ENCODE measurements at regions not wholly inside any gene's neighbourhood (a gene's known extent, or its start where the extent isn't known, plus 50 kb on each side); places are given as distances from the start of the nearest gene placed in this dataset.

DNA sequence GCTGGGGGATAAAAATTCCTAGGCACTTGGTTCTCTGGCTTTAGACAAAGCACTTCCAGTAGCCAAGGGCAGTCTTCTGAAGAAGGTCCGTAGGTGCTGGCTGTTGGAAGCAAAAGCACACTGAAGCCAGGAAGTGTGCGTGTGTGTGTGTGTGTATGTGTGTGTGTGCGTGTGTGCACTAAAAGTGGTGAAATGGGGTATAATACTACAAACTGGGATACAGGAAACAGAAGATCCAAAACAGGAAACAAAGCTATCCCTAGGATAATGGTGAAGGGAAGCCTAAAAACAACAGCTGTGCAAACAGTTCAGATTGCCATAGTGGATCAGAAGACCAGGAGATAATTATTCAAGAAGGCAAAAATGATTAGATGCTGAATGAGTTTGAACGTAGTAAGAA is 103.4 kb downstream of the IL20RB start:
- Mint-ChIP-seq H3K4me3 (no peak overlapping the region), H3K36me3 (ENCODE audit: low read depth) (no peaks in the 10 kb centered on the region), H3K9me3 (no peaks in the 10 kb centered on the region), H3K4me1 (ENCODE audit: low read depth) (no peaks in the 10 kb centered on the region), H3K27me3 (peaks cover 4% of the 10 kb centered on the region), H3K27ac (no peak overlapping the region)
- intact Hi-C loops (cut with micrococcal nuclease) = no loop called here

DNA sequence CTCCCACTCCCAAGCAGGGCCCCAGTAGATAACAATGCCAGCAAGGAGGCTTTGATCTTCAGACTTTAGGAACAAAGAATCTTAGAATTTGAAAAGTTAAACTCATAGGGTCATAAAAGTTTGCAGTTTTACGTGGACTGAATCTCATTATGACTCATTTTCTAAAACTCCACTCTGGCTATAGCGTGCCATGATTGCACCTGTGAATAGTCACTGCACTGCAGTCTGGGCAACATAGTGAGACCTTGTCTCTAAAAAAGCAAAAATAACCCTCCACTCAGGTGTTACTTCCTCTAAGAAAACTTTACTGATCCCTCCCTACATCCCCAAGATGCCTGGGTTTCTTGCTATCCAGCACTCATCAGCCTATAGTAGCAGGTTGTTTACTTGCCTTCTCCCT is 104.5 kb downstream of the IL20RB start:
- Mint-ChIP-seq H3K4me1 (ENCODE audit: low read depth) (no peaks in the 10 kb centered on the region), H3K4me3 (no peak overlapping the region), H3K9me3 (no peaks in the 10 kb centered on the region), H3K27ac (no peak overlapping the region), H3K36me3 (ENCODE audit: low read depth) (no peaks in the 10 kb centered on the region), H3K27me3 (peaks cover 4% of the 10 kb centered on the region)
- intact Hi-C loops (cut with micrococcal nuclease) = no loop called here

DNA sequence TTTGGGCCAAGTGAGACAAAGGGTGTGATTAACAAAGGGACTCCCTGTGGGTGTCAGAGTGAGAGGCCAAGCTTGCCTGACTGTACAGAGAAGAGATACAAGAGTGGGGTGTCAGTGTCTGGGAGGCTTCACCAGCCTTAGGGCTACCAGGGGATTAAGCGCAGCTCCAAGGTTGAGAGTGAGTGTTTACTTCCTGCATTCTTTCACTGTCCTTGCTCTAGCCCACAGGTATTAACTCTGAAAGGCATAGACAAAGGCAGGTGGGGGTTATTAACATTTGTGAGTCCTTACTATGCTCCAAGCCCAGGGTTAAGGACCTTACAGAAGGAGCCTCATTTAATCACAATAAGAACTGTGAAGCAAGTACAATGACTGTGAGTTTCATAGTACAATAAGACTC is 107.6 kb downstream of the IL20RB start:
- H3K4me1 Mint-ChIP-seq (ENCODE audit: low read depth) = no peaks in the 10 kb centered on the region
- H3K36me3 Mint-ChIP-seq (ENCODE audit: low read depth) = no peaks in the 10 kb centered on the region
- intact Hi-C loops (cut with micrococcal nuclease) = no loop called here
- no peaks in the 10 kb centered on the region for H3K9me3 Mint-ChIP-seq
- H3K27ac Mint-ChIP-seq = no peak overlapping the region
- H3K27me3 Mint-ChIP-seq = peaks cover 4% of the 10 kb centered on the region
- no peak overlapping the region for H3K4me3 Mint-ChIP-seq

DNA sequence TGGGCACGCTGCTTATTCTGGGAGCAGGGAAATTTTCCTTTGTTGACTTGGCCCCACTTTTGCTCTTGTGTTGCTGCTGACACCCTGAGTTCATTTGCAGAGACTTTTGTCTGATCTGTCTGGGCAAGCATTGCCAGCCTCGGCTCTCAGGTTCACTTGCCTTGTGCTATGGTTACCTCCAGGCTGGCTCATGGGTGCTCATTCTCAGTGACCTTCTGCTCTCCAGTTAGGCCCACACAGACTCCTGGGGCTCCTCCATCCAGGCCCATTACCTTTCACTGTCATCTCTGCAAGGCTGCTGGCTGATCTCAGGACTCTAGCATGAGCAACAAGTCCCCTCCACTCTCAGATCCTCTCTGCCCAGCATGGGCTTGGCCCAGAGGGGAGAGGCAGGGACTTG is 108.3 kb downstream of the IL20RB start:
- no peaks in the 10 kb centered on the region for H3K36me3 Mint-ChIP-seq (ENCODE audit: low read depth)
- no peaks in the 10 kb centered on the region for H3K9me3 Mint-ChIP-seq
- H3K4me3 Mint-ChIP-seq = no peak overlapping the region
- peaks cover 3% of the 10 kb centered on the region for H3K27me3 Mint-ChIP-seq
- H3K4me1 Mint-ChIP-seq (ENCODE audit: low read depth) = no peaks in the 10 kb centered on the region
- intact Hi-C loops (cut with micrococcal nuclease) = no loop called here
- no peak overlapping the region for H3K27ac Mint-ChIP-seq

DNA sequence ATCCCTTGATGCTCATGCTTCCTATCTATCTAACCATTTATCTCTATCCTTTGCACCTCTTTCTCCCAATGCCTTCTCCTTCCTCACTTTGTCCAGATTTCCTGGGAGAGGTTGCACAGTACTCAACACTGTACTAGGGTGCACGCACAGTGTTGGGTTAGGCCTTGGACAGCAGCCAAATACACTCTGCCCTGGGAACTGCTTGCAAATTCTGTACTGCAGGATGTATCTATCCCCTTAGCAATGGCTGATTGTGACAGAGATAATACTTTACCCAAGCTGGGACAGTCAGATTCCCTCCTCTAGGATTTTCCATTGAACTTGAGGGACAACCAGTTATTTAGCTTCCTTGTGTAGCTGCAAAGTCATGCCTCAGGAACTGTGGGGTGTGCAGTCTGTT is 113.3 kb downstream of the IL20RB start:
- Mint-ChIP-seq H3K4me3 (no peak overlapping the region), H3K36me3 (ENCODE audit: low read depth) (no peaks in the 10 kb centered on the region), H3K27me3 (peaks cover 2% of the 10 kb centered on the region), H3K27ac (no peak overlapping the region), H3K4me1 (ENCODE audit: low read depth) (no peaks in the 10 kb centered on the region), H3K9me3 (no peaks in the 10 kb centered on the region)
- intact Hi-C loops (cut with micrococcal nuclease) = no loop called here

DNA sequence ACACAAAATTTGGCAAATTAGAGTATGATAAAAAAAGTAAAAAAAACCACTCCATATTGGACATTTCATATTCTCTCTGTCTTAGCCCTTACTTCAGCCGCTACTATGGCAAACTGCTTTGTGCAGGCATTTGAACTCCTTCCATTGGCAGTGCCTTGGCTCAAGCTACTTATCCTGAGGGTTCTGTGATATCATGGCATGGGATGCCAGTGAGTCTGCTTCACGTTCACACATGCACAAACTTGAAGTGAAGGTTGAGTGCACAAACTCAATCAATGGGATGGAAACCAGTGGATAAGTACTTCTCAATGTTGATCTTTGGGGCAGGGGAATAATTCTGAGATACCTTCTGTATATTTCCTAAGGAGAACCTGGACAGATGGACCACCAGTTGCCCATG is 117.2 kb downstream of the IL20RB start:
- Mint-ChIP-seq H3K36me3 (ENCODE audit: low read depth) (no peaks in the 10 kb centered on the region), H3K27me3 (peaks cover 5% of the 10 kb centered on the region), H3K4me1 (ENCODE audit: low read depth) (no peaks in the 10 kb centered on the region), H3K9me3 (no peaks in the 10 kb centered on the region), H3K27ac (no peak overlapping the region), H3K4me3 (no peak overlapping the region)
- intact Hi-C loops (cut with micrococcal nuclease) = no loop called here

DNA sequence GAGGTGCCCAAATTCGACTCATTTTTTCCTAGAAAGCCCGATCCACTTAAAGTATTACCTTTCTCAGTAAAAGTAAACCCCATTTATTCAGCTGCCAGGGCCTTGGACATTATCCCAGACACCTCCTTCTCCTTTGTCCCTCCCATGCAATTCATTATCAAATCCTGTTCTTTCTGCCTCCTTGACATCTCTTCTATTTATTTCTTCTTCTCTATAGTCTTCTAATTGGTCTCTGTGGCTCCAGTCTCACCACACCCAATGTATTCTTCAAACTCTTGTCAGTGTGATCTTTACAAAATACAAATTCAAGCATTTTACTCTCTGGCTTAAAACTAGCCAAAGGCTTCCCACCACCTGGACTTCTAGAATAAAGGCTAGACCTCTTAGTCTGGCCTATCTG is 120.3 kb downstream of the IL20RB start:
- Mint-ChIP-seq H3K4me1 (ENCODE audit: low read depth) (no peaks in the 10 kb centered on the region), H3K9me3 (no peaks in the 10 kb centered on the region), H3K4me3 (no peak overlapping the region), H3K27me3 (peaks cover 7% of the 10 kb centered on the region), H3K36me3 (ENCODE audit: low read depth) (no peaks in the 10 kb centered on the region), H3K27ac (no peak overlapping the region)
- intact Hi-C loops (cut with micrococcal nuclease) = no loop called here

DNA sequence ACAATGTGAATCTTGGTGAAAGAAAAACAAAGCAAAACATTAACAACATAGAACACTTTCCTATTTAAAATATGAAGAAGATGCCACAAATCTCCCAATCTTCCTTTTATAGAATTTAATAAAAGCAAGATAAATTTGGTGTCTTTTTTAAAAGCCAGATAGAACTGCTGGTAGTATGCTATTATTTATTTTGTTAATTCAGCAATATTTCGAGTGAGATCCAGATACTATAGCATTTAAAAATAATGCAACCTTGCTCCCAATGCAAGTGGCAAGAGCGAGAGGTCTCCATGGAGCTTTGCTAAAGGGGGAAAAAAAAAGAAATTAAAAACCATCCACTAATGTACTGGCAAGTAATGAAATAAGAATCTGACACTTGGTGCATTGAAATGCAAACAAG is 121.8 kb downstream of the IL20RB start:
- H3K4me1 Mint-ChIP-seq (ENCODE audit: low read depth) = no peaks in the 10 kb centered on the region
- no peak overlapping the region for H3K4me3 Mint-ChIP-seq
- no peak overlapping the region for H3K27ac Mint-ChIP-seq
- no peaks in the 10 kb centered on the region for H3K36me3 Mint-ChIP-seq (ENCODE audit: low read depth)
- H3K27me3 Mint-ChIP-seq = peaks cover 7% of the 10 kb centered on the region
- intact Hi-C loops (cut with micrococcal nuclease) = no loop called here
- H3K9me3 Mint-ChIP-seq = no peaks in the 10 kb centered on the region

DNA sequence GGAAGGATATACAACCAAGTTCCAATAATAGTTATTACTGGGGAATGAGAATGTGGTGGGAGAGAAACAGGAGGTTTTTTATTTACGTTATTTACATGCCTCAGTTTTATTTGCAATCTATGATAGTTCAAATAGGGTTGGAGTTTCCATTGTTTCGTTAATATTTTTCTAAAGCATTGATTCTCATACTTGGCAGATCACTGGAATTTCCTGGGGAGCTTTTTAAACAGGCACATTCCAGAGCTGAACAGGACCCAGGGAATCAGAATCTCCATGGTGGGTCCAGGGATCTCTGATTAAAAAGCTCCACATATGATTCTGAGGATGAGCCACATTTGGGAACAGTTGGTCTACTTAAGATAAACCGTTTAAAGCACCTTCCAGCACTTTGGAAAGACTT is 123.9 kb downstream of the IL20RB start:
- H3K9me3 Mint-ChIP-seq = no peaks in the 10 kb centered on the region
- no peaks in the 10 kb centered on the region for H3K4me1 Mint-ChIP-seq (ENCODE audit: low read depth)
- peaks cover 6% of the 10 kb centered on the region for H3K27me3 Mint-ChIP-seq
- intact Hi-C loops (cut with micrococcal nuclease) = no loop called here
- H3K4me3 Mint-ChIP-seq = no peak overlapping the region
- H3K27ac Mint-ChIP-seq = no peak overlapping the region
- H3K36me3 Mint-ChIP-seq (ENCODE audit: low read depth) = no peaks in the 10 kb centered on the region

DNA sequence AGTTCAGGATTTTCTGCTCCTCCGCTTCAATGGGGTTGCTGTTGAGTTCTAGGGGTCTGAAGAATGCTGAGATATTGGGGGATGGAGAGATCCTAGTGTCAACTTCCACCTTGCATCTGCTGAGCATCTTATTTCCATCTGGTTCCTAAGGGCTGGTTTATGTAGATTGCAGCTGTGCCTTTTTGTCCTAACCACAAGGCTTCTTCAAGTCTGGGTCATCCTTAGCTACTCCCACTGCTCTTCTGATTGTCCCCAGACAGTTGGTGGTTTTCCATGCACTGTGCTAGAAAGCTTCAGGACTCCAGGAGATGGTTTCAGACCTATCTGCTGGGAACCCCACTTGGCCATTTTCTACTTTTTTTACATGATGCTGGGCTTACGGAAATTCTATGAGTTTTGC is 125.0 kb downstream of the IL20RB start:
- H3K27ac Mint-ChIP-seq = no peak overlapping the region
- no peaks in the 10 kb centered on the region for H3K9me3 Mint-ChIP-seq
- H3K36me3 Mint-ChIP-seq (ENCODE audit: low read depth) = no peaks in the 10 kb centered on the region
- no peaks in the 10 kb centered on the region for H3K4me1 Mint-ChIP-seq (ENCODE audit: low read depth)
- intact Hi-C loops (cut with micrococcal nuclease) = no loop called here
- peaks cover 4% of the 10 kb centered on the region for H3K27me3 Mint-ChIP-seq
- H3K4me3 Mint-ChIP-seq = no peak overlapping the region

DNA sequence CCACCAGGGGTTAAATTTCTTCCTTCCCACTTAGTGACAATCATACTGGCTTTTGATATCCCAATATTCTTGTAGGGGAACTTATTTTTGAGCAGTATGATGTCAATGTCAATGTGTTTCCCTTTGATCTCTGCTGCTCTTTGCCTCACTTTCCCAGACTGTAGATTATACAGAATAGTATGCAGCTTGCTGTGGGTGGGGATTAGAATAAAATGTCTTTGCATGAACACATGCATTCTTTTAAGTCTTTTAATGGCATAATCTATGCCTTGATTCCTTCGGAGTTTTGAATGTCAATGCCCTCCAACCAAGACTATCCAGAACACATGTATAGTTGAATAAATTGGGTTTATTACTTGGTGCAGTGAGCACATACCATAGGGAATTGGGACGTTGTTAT is 125.5 kb downstream of the IL20RB start:
- Mint-ChIP-seq H3K9me3 (no peaks in the 10 kb centered on the region), H3K4me3 (no peak overlapping the region), H3K36me3 (ENCODE audit: low read depth) (no peaks in the 10 kb centered on the region), H3K27me3 (peaks cover 4% of the 10 kb centered on the region), H3K4me1 (ENCODE audit: low read depth) (no peaks in the 10 kb centered on the region), H3K27ac (no peak overlapping the region)
- intact Hi-C loops (cut with micrococcal nuclease) = no loop called here

DNA sequence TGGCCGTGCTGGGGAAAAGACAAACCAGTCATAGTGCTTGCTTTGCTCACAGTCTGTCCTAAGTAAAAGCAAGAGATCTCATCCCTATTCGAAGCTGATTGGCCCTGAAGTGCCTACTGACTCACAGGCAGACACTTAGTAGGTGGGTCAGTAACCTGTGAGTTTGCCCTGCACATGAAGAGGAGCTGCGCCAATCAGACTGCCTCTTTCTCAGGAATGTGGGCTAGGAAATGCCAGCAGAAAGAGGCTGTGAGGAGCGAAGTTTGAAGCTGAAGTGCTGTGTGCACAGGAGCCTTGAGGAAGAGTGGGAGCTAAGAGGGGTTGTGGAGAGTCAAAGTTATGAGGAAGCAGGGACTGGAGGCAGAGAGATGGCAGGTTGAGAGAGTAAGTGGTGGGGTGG is 126.8 kb downstream of the IL20RB start:
- Mint-ChIP-seq H3K27me3 (peaks cover 4% of the 10 kb centered on the region), H3K4me3 (no peak overlapping the region), H3K27ac (no peak overlapping the region), H3K4me1 (ENCODE audit: low read depth) (no peaks in the 10 kb centered on the region), H3K36me3 (ENCODE audit: low read depth) (no peaks in the 10 kb centered on the region), H3K9me3 (no peaks in the 10 kb centered on the region)
- intact Hi-C loops (cut with micrococcal nuclease) = no loop called here

DNA sequence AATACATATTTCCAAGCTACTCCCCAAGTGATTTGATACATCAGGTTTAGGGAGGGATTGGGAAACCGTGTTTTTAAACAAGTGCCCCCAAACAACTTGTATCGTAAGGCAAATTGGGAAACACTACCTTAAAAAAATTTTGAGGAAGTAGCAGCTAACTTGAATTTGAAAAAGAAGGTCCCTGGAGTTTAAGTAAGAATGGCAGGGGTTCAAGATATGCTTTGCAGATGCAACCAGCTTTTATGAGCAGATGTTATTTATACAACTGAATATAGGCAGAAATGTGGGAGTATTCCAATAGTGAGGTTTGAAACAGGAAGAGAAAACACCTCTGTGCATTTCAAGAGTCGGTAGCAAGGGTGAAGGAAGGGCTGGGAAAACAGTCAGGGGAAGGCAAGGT is 139.6 kb downstream of the IL20RB start:
- Mint-ChIP-seq H3K9me3 (no peaks in the 10 kb centered on the region), H3K4me1 (ENCODE audit: low read depth) (no peaks in the 10 kb centered on the region), H3K27ac (no peak overlapping the region), H3K27me3 (peaks cover 5% of the 10 kb centered on the region), H3K36me3 (ENCODE audit: low read depth) (no peaks in the 10 kb centered on the region), H3K4me3 (no peak overlapping the region)
- intact Hi-C loops (cut with micrococcal nuclease) = no loop called here

DNA sequence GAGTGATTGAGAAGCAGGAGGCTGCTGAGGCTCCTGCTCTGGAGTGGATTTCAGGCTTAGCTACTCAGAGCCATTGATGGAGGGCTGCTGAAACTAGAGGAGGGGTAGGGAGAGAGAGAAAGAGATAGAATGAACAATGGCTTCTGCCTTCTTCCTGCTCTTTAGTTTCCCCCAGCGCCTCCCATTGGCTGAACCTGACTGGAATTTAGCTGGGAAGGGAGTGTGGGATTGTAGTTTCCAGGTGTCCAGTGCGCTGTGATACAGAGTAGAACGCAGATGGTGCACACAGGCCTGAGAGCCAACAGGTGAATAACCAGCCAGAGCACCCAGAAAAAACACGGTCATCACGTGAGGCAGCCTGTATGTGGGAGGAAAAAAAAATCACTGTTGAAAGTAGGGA is 140.1 kb downstream of the IL20RB start:
- Mint-ChIP-seq H3K36me3 (ENCODE audit: low read depth) (no peaks in the 10 kb centered on the region), H3K9me3 (no peaks in the 10 kb centered on the region), H3K4me1 (ENCODE audit: low read depth) (no peaks in the 10 kb centered on the region), H3K27ac (no peak overlapping the region), H3K4me3 (no peak overlapping the region), H3K27me3 (peaks cover 3% of the 10 kb centered on the region)
- intact Hi-C loops (cut with micrococcal nuclease) = no loop called here

DNA sequence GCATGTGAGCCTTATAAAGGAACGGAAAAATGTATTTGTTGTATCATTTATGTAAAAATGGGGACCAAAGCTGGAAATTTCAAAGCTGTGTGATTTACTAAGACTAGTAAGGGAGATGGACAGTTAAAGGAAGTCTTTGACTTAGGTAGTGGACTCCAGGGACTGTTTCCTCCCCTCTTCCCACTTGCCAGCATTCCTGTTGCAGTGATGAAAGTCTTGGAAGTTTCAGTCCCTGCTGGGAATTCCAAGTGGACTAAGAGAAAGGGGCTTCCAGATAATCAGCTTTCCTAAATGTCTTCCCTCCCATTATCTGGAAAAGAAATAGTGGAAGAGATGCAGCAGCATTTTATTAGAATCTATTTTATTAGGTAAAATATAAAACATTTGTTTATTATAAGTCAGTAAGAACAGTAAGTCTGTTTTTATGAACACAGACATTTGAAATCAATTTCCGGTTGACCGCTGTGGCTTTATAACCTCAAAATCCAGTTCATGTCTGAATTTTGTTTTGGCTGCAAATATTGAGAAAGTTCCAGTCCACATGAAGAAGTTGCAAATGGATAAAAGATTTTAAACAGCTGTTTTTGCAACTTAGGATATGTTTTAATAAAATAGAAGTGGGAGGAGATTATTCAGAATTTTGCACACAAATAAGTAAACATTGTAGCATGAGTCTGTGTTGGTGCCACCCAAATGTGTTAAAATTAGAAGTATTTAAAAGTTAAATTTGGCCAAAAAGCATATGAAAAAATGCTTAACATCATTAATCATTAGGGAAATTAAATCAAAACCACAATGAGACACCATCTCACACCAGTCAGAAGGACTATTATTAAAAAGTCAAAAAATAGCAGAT is 141.8 kb downstream of the IL20RB start:
- H3K27me3 Mint-ChIP-seq = peaks cover 3% of the 10 kb centered on the region
- no peak overlapping the region for H3K4me3 Mint-ChIP-seq
- no peaks in the 10 kb centered on the region for H3K9me3 Mint-ChIP-seq
- H3K27ac Mint-ChIP-seq = no peak overlapping the region
- H3K36me3 Mint-ChIP-seq (ENCODE audit: low read depth) = no peaks in the 10 kb centered on the region
- H3K4me1 Mint-ChIP-seq (ENCODE audit: low read depth) = no peaks in the 10 kb centered on the region
- intact Hi-C loops (cut with micrococcal nuclease) = loop anchor here (10.0 kb wide), 2 partner anchors 955 to 1025 kb away; no protein-coding TSS in a partner anchor
